ENCODE measurements at regions not wholly inside any gene's neighbourhood (a gene's known extent, or its start where the extent isn't known, plus 50 kb on each side); places are given as distances from the start of the nearest gene placed in this dataset.
"Not testable (repeated sequence)": the region's sequence is repeated elsewhere in the genome, so short reads cannot be mapped to it uniquely, and the experiment has no call there.

- 93 to 98% methylated on average over 2 of the region's 2 CpGs for WGBS, 2 donors
- Histone ChIP-seq H3K36me3 (ENCODE audit: control insufficient read depth in 1 of 2, insufficient read depth in 2 of 2, low read length in 1 of 2) (no peaks in the 10 kb centered on the region), H3K27me3 (ENCODE audit: control insufficient read depth in 1 of 2, insufficient read depth in 2 of 2, low read length in 1 of 2) (no peaks in the 10 kb centered on the region), H3K9me3 (ENCODE audit: control insufficient read depth, low read length) (no peaks in the 10 kb centered on the region), H3K27ac (ENCODE audit: low read depth in 1 of 2, low read length in 2 of 2) (no peak overlapping the region), H3K4me1 (ENCODE audit: control insufficient read depth in 1 of 2, insufficient read depth in 2 of 2, low read length in 2 of 2) (peaks cover 0 to 12% of the 10 kb centered on the region in 2 donors), H3K4me3 (ENCODE audit: low read length in 2 of 2) (no peak overlapping the region)
- ATAC-seq (ENCODE audit: low FRiP score) (no peak), DNase-seq (no peak)
- intact Hi-C loops (cut with DNase I) = loop anchor here in 1 of 2 donors (10.0 kb wide), 1 partner anchor 483 kb away; no protein-coding TSS in a partner anchor
These were observed 266.2 kb upstream of the PELI2 start for GRCh38 chr14:55851961-55852360.

GRCh38 chr14:55855751-55856150 is 262.5 kb upstream of the PELI2 start:
- Histone ChIP-seq H3K36me3 (ENCODE audit: control insufficient read depth in 1 of 2, insufficient read depth in 2 of 2, low read length in 1 of 2) (no peaks in the 10 kb centered on the region), H3K9me3 (ENCODE audit: control insufficient read depth, low read length) (no peaks in the 10 kb centered on the region), H3K4me3 (ENCODE audit: low read length in 2 of 2) (no peak overlapping the region), H3K4me1 (ENCODE audit: control insufficient read depth in 1 of 2, insufficient read depth in 2 of 2, low read length in 2 of 2) (peaks cover 0 to 2% of the 10 kb centered on the region in 2 donors), H3K27me3 (ENCODE audit: control insufficient read depth in 1 of 2, insufficient read depth in 2 of 2, low read length in 1 of 2) (no peaks in the 10 kb centered on the region), H3K27ac (ENCODE audit: low read depth in 1 of 2, low read length in 2 of 2) (no peak overlapping the region)
- DNase-seq = no peak
- no peak for ATAC-seq (ENCODE audit: low FRiP score)
- intact Hi-C loops (cut with DNase I) = loop anchor here in 1 of 2 donors (10.0 kb wide), 1 partner anchor 479 kb away; no protein-coding TSS in a partner anchor
- WGBS, 2 donors = 70 to 72% methylated on average over 2 of the region's 2 CpGs

- Histone ChIP-seq H3K27me3 (ENCODE audit: control insufficient read depth in 1 of 2, insufficient read depth in 2 of 2, low read length in 1 of 2) (no peaks in the 10 kb centered on the region), H3K4me3 (ENCODE audit: low read length in 2 of 2) (no peak overlapping the region), H3K4me1 (ENCODE audit: control insufficient read depth in 1 of 2, insufficient read depth in 2 of 2, low read length in 2 of 2) (no peaks in the 10 kb centered on the region), H3K36me3 (ENCODE audit: control insufficient read depth in 1 of 2, insufficient read depth in 2 of 2, low read length in 1 of 2) (no peaks in the 10 kb centered on the region), H3K27ac (ENCODE audit: low read depth in 1 of 2, low read length in 2 of 2) (no peak overlapping the region), H3K9me3 (ENCODE audit: control insufficient read depth, low read length) (peaks cover 2% of the 10 kb centered on the region)
- ATAC-seq (ENCODE audit: low FRiP score) (no peak), DNase-seq (no peak)
- intact Hi-C loops (cut with DNase I) = loop anchor here in 1 of 2 donors (10.0 kb wide), 1 partner anchor 476 kb away; no protein-coding TSS in a partner anchor
- 88 to 90% methylated on average over 2 of the region's 2 CpGs for WGBS, 2 donors
These were observed 259.6 kb upstream of the PELI2 start for GRCh38 chr14:55858604-55859003.

GRCh38 chr14:55861561-55861960 is 256.6 kb upstream of the PELI2 start:
- ATAC-seq (ENCODE audit: low FRiP score); intact Hi-C loops (cut with DNase I): not testable (repeated sequence)

GRCh38 chr14:55864890-55865655 is 253.1 kb upstream of the PELI2 start:
- peaks cover 2% of the 10 kb centered on the region for H3K9me3 ChIP-seq (ENCODE audit: control insufficient read depth, low read length)
- H3K4me3 ChIP-seq (ENCODE audit: low read length in 2 of 2) = no peak overlapping the region
- DNase-seq (no peak), ATAC-seq (ENCODE audit: low FRiP score) (no peak)
- intact Hi-C loops (cut with DNase I) = no loop called here
- no peak overlapping the region for H3K27ac ChIP-seq (ENCODE audit: low read depth in 1 of 2, low read length in 2 of 2)
- H3K27me3 ChIP-seq (ENCODE audit: control insufficient read depth in 1 of 2, insufficient read depth in 2 of 2, low read length in 1 of 2) = no peaks in the 10 kb centered on the region
- WGBS, 2 donors = 78 to 90% methylated on average over 22 of the region's 22 CpGs
- H3K4me1 ChIP-seq (ENCODE audit: control insufficient read depth in 1 of 2, insufficient read depth in 2 of 2, low read length in 2 of 2) = no peaks in the 10 kb centered on the region
- H3K36me3 ChIP-seq (ENCODE audit: control insufficient read depth in 1 of 2, insufficient read depth in 2 of 2, low read length in 1 of 2) = no peaks in the 10 kb centered on the region

More at GRCh38 chr14:55861561-55861960, 256.6 kb upstream of the PELI2 start:
- not testable (repeated sequence) for H3K36me3 ChIP-seq (ENCODE audit: control insufficient read depth in 1 of 2, insufficient read depth in 2 of 2, low read length in 1 of 2); H3K9me3 ChIP-seq (ENCODE audit: control insufficient read depth, low read length); H3K4me3 ChIP-seq (ENCODE audit: low read length in 2 of 2); H3K4me1 ChIP-seq (ENCODE audit: control insufficient read depth in 1 of 2, insufficient read depth in 2 of 2, low read length in 2 of 2); H3K27me3 ChIP-seq (ENCODE audit: control insufficient read depth in 1 of 2, insufficient read depth in 2 of 2, low read length in 1 of 2); H3K27ac ChIP-seq (ENCODE audit: low read depth in 1 of 2, low read length in 2 of 2); DNase-seq
- WGBS, 2 donors = 94 to 96% methylated on average over 17 of the region's 17 CpGs

GRCh38 chr14:55867311-55867710 is 250.9 kb upstream of the PELI2 start:
- ATAC-seq (ENCODE audit: low FRiP score) (no peak), DNase-seq (no peak)
- Histone ChIP-seq H3K36me3 (ENCODE audit: control insufficient read depth in 1 of 2, insufficient read depth in 2 of 2, low read length in 1 of 2) (no peaks in the 10 kb centered on the region), H3K9me3 (ENCODE audit: control insufficient read depth, low read length) (no peaks in the 10 kb centered on the region), H3K27me3 (ENCODE audit: control insufficient read depth in 1 of 2, insufficient read depth in 2 of 2, low read length in 1 of 2) (no peaks in the 10 kb centered on the region), H3K27ac (ENCODE audit: low read depth in 1 of 2, low read length in 2 of 2) (no peak overlapping the region), H3K4me3 (ENCODE audit: low read length in 2 of 2) (no peak overlapping the region), H3K4me1 (ENCODE audit: control insufficient read depth in 1 of 2, insufficient read depth in 2 of 2, low read length in 2 of 2) (no peaks in the 10 kb centered on the region)
- intact Hi-C loops (cut with DNase I) = no loop called here

GRCh38 chr14:55867719-55868118 is 250.5 kb upstream of the PELI2 start:
- Histone ChIP-seq H3K36me3 (ENCODE audit: control insufficient read depth in 1 of 2, insufficient read depth in 2 of 2, low read length in 1 of 2) (no peaks in the 10 kb centered on the region), H3K27ac (ENCODE audit: low read depth in 1 of 2, low read length in 2 of 2) (no peak overlapping the region), H3K4me3 (ENCODE audit: low read length in 2 of 2) (no peak overlapping the region), H3K4me1 (ENCODE audit: control insufficient read depth in 1 of 2, insufficient read depth in 2 of 2, low read length in 2 of 2) (no peaks in the 10 kb centered on the region), H3K27me3 (ENCODE audit: control insufficient read depth in 1 of 2, insufficient read depth in 2 of 2, low read length in 1 of 2) (no peaks in the 10 kb centered on the region), H3K9me3 (ENCODE audit: control insufficient read depth, low read length) (peaks cover 1% of the 10 kb centered on the region)
- DNase-seq = no peak
- no peak for ATAC-seq (ENCODE audit: low FRiP score)
- intact Hi-C loops (cut with DNase I) = no loop called here
- WGBS, 2 donors = 46 to 93% methylated on average over 1 of the region's 1 CpG

GRCh38 chr14:55869397-55870049 is 248.7 kb upstream of the PELI2 start:
- intact Hi-C loops (cut with DNase I) = no loop called here

GRCh38 chr14:55873169-55873568 is 245.0 kb upstream of the PELI2 start:
- H3K4me1 ChIP-seq (ENCODE audit: control insufficient read depth in 1 of 2, insufficient read depth in 2 of 2, low read length in 2 of 2) = no peaks in the 10 kb centered on the region
- no peaks in the 10 kb centered on the region for H3K36me3 ChIP-seq (ENCODE audit: control insufficient read depth in 1 of 2, insufficient read depth in 2 of 2, low read length in 1 of 2)
- WGBS, 2 donors = 74 to 81% methylated on average over 9 of the region's 9 CpGs
- DNase-seq = no peak
- no peak overlapping the region for H3K27ac ChIP-seq (ENCODE audit: low read depth in 1 of 2, low read length in 2 of 2)
- no peak for ATAC-seq (ENCODE audit: low FRiP score)
- H3K4me3 ChIP-seq (ENCODE audit: low read length in 2 of 2) = no peak overlapping the region
- intact Hi-C loops (cut with DNase I) = no loop called here
- no peaks in the 10 kb centered on the region for H3K27me3 ChIP-seq (ENCODE audit: control insufficient read depth in 1 of 2, insufficient read depth in 2 of 2, low read length in 1 of 2)
- peaks cover 1% of the 10 kb centered on the region for H3K9me3 ChIP-seq (ENCODE audit: control insufficient read depth, low read length)

More at GRCh38 chr14:55869397-55870049, 248.7 kb upstream of the PELI2 start:
- 67 to 89% methylated on average over 2 of the region's 2 CpGs for WGBS, 2 donors
- H3K36me3 ChIP-seq (ENCODE audit: control insufficient read depth in 1 of 2, insufficient read depth in 2 of 2, low read length in 1 of 2) = no peaks in the 10 kb centered on the region
- no peak overlapping the region for H3K27ac ChIP-seq (ENCODE audit: low read depth in 1 of 2, low read length in 2 of 2)
- peaks cover 1% of the 10 kb centered on the region for H3K9me3 ChIP-seq (ENCODE audit: control insufficient read depth, low read length)
- H3K4me1 ChIP-seq (ENCODE audit: control insufficient read depth in 1 of 2, insufficient read depth in 2 of 2, low read length in 2 of 2) = no peaks in the 10 kb centered on the region
- DNase-seq (no peak), ATAC-seq (ENCODE audit: low FRiP score) (no peak)
- no peak overlapping the region for H3K4me3 ChIP-seq (ENCODE audit: low read length in 2 of 2)
- H3K27me3 ChIP-seq (ENCODE audit: control insufficient read depth in 1 of 2, insufficient read depth in 2 of 2, low read length in 1 of 2) = no peaks in the 10 kb centered on the region
